Psoas muscle (tissue), 7 donors: ENCODE measurements at regions not wholly inside any gene's neighbourhood (a gene's known extent, or its start where the extent isn't known, plus 50 kb on each side); places are given as distances from the start of the nearest gene placed in this dataset.

Experiments used
- ATAC-seq, 4 donors: fragments of 200-7000 bp; cut with Tn5 transposase; one replicate each; pipeline ENCODE4 v1.9.1; 2020; ENCODE audit warnings: moderate library complexity in 3 of 4, mild to moderate bottlenecking in 2 of 4
- DNase-seq, 2 donors: peaks; one replicate each; pipeline ENCODE4 v3.0.0-alpha.2; 2020
- H3K27ac ChIP-seq: fragments of 200-600 bp; one replicate; pipeline ENCODE4 v1.8.0; 2022
- H3K27me3 ChIP-seq, 3 donors: fragments of 200-600 bp in 1 of 3; one replicate each; pipeline versions ENCODE4 v1.6.1 to v1.8.0; 2013 to 2022; ENCODE audit warnings: low read length in 2 of 3, mild to moderate bottlenecking in 2 of 3, moderate library complexity in 1 of 3; ENCODE audit not compliant: insufficient read depth in 3 of 3
- H3K36me3 ChIP-seq, 2 donors: fragments of 200-600 bp in 1 of 2; one replicate each; pipeline versions ENCODE4 v1.6.1 to v1.8.0; 2013 to 2022; ENCODE audit warnings: low read depth in 1 of 2, mild to moderate bottlenecking in 1 of 2, moderate library complexity in 1 of 2; ENCODE audit not compliant: insufficient read depth in 1 of 2
- H3K4me1 ChIP-seq: fragments of 200-600 bp; one replicate; pipeline ENCODE4 v1.8.0; 2022
- H3K4me3 ChIP-seq: fragments of 200-600 bp; one replicate; pipeline ENCODE4 v1.8.0; 2022; ENCODE audit warnings: mild to moderate bottlenecking
- H3K9me3 ChIP-seq: fragments of 200-600 bp; one replicate; pipeline ENCODE4 v1.8.0; 2022
- CTCF ChIP-seq: fragments of 200-600 bp; IDR thresholded peaks from one replicate; pipeline ENCODE4 v1.8.0; 2022; ENCODE audit warnings: antibody characterized with exemption
- WGBS, 3 donors: extraction: QIAGEN DNeasy Blood & Tissue Kit; methylation state at CpG; one replicate each; pipeline versions ENCODE4 v1.1.6 to v1.1.7; 2013; 5-methylcytosine and 5-hydroxymethylcytosine counted together
- intact Hi-C, 2 donors: fragments of 100-400 bp; cut with DNase I; formaldehyde crosslinking; loops; one replicate each; pipeline versions ENCODE4 v1.11.0 to v1.14.2; 2022
- donor health status: healthy with polysubstance abuse.
- donor health status: DM: no; HTN: no; CAD: no; lungs with moderate emphysema.
- donor health status: Bipolar disorder and iron deficiency.
- donor health status: healthy.
- donor health status: DM: yes; HTN: yes; CAD: no.
- donor health status: DM: no; HTN: no; CAD: no.
- donor health status: DM: yes; HTN: yes; CAD: no.

- DNase-seq (no peak), ATAC-seq (no peak)
- no peaks in the 10 kb centered on the region for H3K27me3 ChIP-seq
- no peaks in the 10 kb centered on the region for H3K9me3 ChIP-seq
- TF ChIP-seq CTCF, result no peak
- no peaks in the 10 kb centered on the region for H3K4me1 ChIP-seq
- H3K27ac ChIP-seq, result no peak overlapping the region
- H3K36me3 ChIP-seq, result no peaks in the 10 kb centered on the region
- intact Hi-C loops, result no loop called here
- H3K4me3 ChIP-seq, result no peak overlapping the region
Observed at GRCh38 chr2:194015751-194016150, 1641.3 kb upstream of the SLC39A10 start.

- H3K36me3 ChIP-seq, result no peaks in the 10 kb centered on the region
- intact Hi-C loops, result no loop called here
- no peaks in the 10 kb centered on the region for H3K4me1 ChIP-seq
- no peak overlapping the region for H3K27ac ChIP-seq
- no peak overlapping the region for H3K4me3 ChIP-seq
- WGBS, 3 donors, result 89 to 97% (median 93%) methylated on average over 2 of the region's 2 CpGs
- no peaks in the 10 kb centered on the region for H3K9me3 ChIP-seq
- TF ChIP-seq CTCF, result no peak
- ATAC-seq (no peak), DNase-seq (no peak)
- no peaks in the 10 kb centered on the region for H3K27me3 ChIP-seq
Observed at GRCh38 chr2:194014639-194015038, 1642.4 kb upstream of the SLC39A10 start.

- Histone ChIP-seq H3K9me3 (no peaks in the 10 kb centered on the region), H3K27ac (no peak overlapping the region), H3K4me3 (no peak overlapping the region), H3K4me1 (no peaks in the 10 kb centered on the region), H3K27me3 (no peaks in the 10 kb centered on the region), H3K36me3 (no peaks in the 10 kb centered on the region)
- no peak for DNase-seq
- 87 to 95% (median 90%) methylated on average over 2 of the region's 2 CpGs for WGBS, 3 donors
- ATAC-seq, result no peak
- intact Hi-C loops, result no loop called here
- no peak for TF ChIP-seq CTCF
Observed at GRCh38 chr2:194004590-194005206, 1652.3 kb upstream of the SLC39A10 start.

GRCh38 chr2:194003911-194004310 is 1653.1 kb upstream of the SLC39A10 start:
- Histone ChIP-seq H3K36me3 (no peaks in the 10 kb centered on the region), H3K4me3 (no peak overlapping the region), H3K27ac (no peak overlapping the region), H3K27me3 (no peaks in the 10 kb centered on the region), H3K4me1 (no peaks in the 10 kb centered on the region), H3K9me3 (no peaks in the 10 kb centered on the region)
- no peak for ATAC-seq
- no peak for TF ChIP-seq CTCF
- WGBS, 3 donors, result 81 to 87% (median 84%) methylated on average over 2 of the region's 2 CpGs
- intact Hi-C loops, result no loop called here
- DNase-seq, result no peak

- Histone ChIP-seq H3K27ac (no peak overlapping the region), H3K4me1 (no peaks in the 10 kb centered on the region), H3K27me3 (no peaks in the 10 kb centered on the region), H3K4me3 (no peak overlapping the region), H3K36me3 (no peaks in the 10 kb centered on the region), H3K9me3 (no peaks in the 10 kb centered on the region)
- ATAC-seq, result no peak
- peak in 1 of 2 donors; percentile 10 for DNase-seq
- TF ChIP-seq CTCF, result no peak
- intact Hi-C loops, result no loop called here
- WGBS, 3 donors, result 84 to 86% (median 84%) methylated on average over 20 to 23 of the region's 23 CpGs
Observed at GRCh38 chr2:194002699-194003368, 1654.2 kb upstream of the SLC39A10 start.
